ENCODE measurements at regions not wholly inside any gene's neighbourhood (a gene's known extent, or its start where the extent isn't known, plus 50 kb on each side); places are given as distances from the start of the nearest gene placed in this dataset.

DNA sequence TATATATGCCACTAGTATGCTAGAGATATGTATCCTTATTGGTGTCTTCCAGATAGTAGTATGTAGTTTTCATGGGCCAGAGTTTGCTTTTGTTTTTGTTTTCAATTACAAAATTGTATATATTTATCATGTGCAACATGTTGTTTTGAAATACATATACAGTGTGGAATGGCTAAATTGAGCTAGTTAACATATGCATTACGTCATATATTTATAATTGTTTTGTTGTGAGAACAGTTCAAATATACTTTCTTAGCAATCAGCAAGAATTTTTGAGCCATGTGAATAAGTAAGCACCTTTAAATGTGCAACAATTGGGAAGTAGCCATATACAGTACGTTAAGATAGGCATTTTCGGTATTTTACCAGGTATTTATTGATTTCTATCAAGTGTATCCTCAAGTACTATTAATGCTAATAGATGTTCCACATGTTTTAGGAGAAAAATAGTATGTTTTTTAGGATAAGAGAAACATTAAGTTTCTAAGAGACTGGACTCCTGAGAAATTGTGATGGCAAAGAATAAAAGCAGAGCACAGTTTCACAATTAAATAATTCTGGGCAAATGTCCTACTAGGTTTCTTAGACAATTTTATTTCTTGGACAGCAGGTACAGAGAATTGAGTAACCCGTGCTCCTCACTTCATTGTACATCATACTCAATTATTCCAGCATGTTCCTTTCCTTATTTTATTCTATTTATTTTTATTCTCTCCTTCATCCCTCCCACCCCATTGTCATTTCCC is 60.5 kb upstream of the SLC5A12 start:
- TF ChIP-seq POLR2A (IDR thresholded peaks at IDR 0.05) = no peak
- no peak for TF ChIP-seq CTCF (IDR thresholded peaks at IDR 0.05)
